Sigmoid colon (tissue), 6 donors: ENCODE measurements at regions not wholly inside any gene's neighbourhood (a gene's known extent, or its start where the extent isn't known, plus 50 kb on each side); places are given as distances from the start of the nearest gene placed in this dataset.

Experiments used
- DNase-seq: peaks from one replicate; pipeline ENCODE4 v3.0.0-alpha.2; 2019
- H3K27ac ChIP-seq, 4 donors: fragments of 200-600 bp; sonication (generic); one replicate each; pipeline ENCODE4 v1.5.1; 2016 to 2019; ENCODE audit warnings: mild to moderate bottlenecking in 1 of 4
- H3K27me3 ChIP-seq, 3 donors: fragments of 200-600 bp; sonication (generic); one replicate each; pipeline ENCODE4 v1.5.1; 2019; ENCODE audit warnings: mild to moderate bottlenecking in 1 of 3
- H3K36me3 ChIP-seq, 4 donors: fragments of 200-600 bp; sonication (generic); one replicate each; pipeline ENCODE4 v1.5.1; 2016 to 2019
- H3K4me1 ChIP-seq, 4 donors: fragments of 200-600 bp; sonication (generic); one replicate each; pipeline ENCODE4 v1.5.1; 2017 to 2019
- H3K4me3 ChIP-seq, 4 donors: fragments of 200-600 bp; sonication (generic); one replicate each; pipeline ENCODE4 v1.5.1; 2017 to 2019; ENCODE audit warnings: mild to moderate bottlenecking in 2 of 4, moderate library complexity in 1 of 4
- H3K9me3 ChIP-seq, 4 donors: fragments of 200-600 bp in 3 of 4; sonication (generic) in 3 of 4; one replicate each; pipeline versions ENCODE4 v1.5.1 to v1.6.1; 2013 to 2019
- EP300 ChIP-seq, 4 donors: sonication (generic); formaldehyde crosslinking; IDR thresholded peaks; one replicate each; pipeline ENCODE4 v1.6.1; 2017; ENCODE audit warnings: antibody characterized with exemption in 4 of 4
- POLR2A ChIP-seq, 2 donors: fragments of 450-650 bp; IDR thresholded peaks; one replicate each; pipeline ENCODE4 v1.6.1; 2016; ENCODE audit warnings: antibody characterized with exemption in 2 of 2, mild to moderate bottlenecking in 2 of 2, moderate library complexity in 2 of 2
- POLR2AphosphoS5 ChIP-seq, 4 donors: sonication (generic); formaldehyde crosslinking; IDR thresholded peaks; one replicate each; pipeline ENCODE4 v1.6.1; 2017; ENCODE audit warnings: antibody characterized with exemption in 4 of 4
- WGBS, 2 donors: extraction: QIAGEN DNeasy Blood & Tissue Kit; methylation state at CpG; one replicate each; pipeline ENCODE4 v1.1.7; 2013; 5-methylcytosine and 5-hydroxymethylcytosine counted together
- intact Hi-C: fragments of 100-400 bp; cut with DNase I; formaldehyde crosslinking; loops from one replicate; pipeline ENCODE4 v1.15.1; 2023
- TF ChIP-seq, protein P1 (sequence below), 4 experiments: fragments of 450-650 bp in 3 of 4; fragments of 200-600 bp in 1 of 4; IDR thresholded peaks; one replicate each; pipeline ENCODE4 v1.5.1; 2016 to 2019; ENCODE audit warnings: antibody characterized with exemption in 4 of 4, mild to moderate bottlenecking in 3 of 4, moderate library complexity in 2 of 4
- donor health status: healthy with polysubstance abuse.
- donor health status: healthy.

DNA sequence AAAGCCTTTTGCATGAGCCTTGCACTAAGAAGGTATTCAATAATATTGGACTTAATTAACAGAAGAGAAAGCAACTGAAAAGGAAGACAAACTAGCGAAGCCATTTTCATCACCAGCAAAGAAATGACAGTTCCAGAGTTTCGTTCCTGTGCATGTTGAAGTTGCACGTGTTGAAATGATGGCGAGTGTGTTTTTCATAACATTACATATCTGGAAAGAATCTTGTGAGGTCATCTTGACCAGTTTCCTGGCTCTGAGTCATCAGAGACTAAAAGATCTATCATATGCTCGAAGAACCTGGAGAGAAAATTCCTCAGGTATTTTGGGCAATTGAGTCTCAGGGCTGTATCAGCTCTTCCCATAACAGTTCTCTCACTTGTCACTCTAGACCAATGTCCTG is 106.2 kb upstream of the MAML3 start:
- Histone ChIP-seq H3K27ac (peak overlapping the region in 1 of 4 donors; percentile 11), H3K27me3 (no peaks in the 10 kb centered on the region), H3K4me1 (peaks cover 0 to 25% (median 18%) of the 10 kb centered on the region in 4 donors), H3K4me3 (no peak overlapping the region), H3K36me3 (no peaks in the 10 kb centered on the region), H3K9me3 (no peaks in the 10 kb centered on the region)
- TF ChIP-seq, protein P1, sequence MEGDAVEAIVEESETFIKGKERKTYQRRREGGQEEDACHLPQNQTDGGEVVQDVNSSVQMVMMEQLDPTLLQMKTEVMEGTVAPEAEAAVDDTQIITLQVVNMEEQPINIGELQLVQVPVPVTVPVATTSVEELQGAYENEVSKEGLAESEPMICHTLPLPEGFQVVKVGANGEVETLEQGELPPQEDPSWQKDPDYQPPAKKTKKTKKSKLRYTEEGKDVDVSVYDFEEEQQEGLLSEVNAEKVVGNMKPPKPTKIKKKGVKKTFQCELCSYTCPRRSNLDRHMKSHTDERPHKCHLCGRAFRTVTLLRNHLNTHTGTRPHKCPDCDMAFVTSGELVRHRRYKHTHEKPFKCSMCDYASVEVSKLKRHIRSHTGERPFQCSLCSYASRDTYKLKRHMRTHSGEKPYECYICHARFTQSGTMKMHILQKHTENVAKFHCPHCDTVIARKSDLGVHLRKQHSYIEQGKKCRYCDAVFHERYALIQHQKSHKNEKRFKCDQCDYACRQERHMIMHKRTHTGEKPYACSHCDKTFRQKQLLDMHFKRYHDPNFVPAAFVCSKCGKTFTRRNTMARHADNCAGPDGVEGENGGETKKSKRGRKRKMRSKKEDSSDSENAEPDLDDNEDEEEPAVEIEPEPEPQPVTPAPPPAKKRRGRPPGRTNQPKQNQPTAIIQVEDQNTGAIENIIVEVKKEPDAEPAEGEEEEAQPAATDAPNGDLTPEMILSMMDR (IDR thresholded peaks at IDR 0.05) = no peak
- TF ChIP-seq POLR2AphosphoS5 (IDR thresholded peaks at IDR 0.05) = peak in 1 of 4 donors; percentile 50
- TF ChIP-seq EP300 (IDR thresholded peaks at IDR 0.05) = peak in 1 of 4 donors; percentile 35
- TF ChIP-seq POLR2A (IDR thresholded peaks at IDR 0.05) = no peak
- intact Hi-C loops = no loop called here
- no peak for DNase-seq
- 86 to 87% methylated on average over 5 of the region's 5 CpGs for WGBS, 2 donors

DNA sequence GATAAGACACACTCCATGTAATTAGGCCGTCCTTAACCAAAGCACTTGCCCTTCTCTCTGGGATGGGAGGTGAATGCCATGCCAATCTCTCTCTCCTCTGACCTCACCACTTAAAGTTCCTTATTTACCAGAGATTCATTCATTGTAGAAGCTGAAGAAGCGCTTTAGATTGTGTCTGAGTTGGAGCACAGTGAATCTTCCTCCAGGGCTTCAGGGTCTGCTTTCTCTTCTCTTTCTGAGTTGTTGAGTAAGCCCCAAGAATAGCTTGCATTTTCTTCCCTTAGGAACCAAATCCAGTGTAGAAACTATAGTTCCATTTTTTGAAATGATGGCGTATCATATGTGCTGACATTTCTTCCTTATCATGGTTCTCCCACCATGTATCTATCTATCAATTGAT is 104.5 kb upstream of the MAML3 start:
- 95 to 96% methylated on average over 3 of the region's 3 CpGs for WGBS, 2 donors
- H3K27me3 ChIP-seq = no peaks in the 10 kb centered on the region
- intact Hi-C loops = loop anchor here (5.0 kb wide), 1 partner anchor 69 kb away; no protein-coding TSS in a partner anchor

DNA sequence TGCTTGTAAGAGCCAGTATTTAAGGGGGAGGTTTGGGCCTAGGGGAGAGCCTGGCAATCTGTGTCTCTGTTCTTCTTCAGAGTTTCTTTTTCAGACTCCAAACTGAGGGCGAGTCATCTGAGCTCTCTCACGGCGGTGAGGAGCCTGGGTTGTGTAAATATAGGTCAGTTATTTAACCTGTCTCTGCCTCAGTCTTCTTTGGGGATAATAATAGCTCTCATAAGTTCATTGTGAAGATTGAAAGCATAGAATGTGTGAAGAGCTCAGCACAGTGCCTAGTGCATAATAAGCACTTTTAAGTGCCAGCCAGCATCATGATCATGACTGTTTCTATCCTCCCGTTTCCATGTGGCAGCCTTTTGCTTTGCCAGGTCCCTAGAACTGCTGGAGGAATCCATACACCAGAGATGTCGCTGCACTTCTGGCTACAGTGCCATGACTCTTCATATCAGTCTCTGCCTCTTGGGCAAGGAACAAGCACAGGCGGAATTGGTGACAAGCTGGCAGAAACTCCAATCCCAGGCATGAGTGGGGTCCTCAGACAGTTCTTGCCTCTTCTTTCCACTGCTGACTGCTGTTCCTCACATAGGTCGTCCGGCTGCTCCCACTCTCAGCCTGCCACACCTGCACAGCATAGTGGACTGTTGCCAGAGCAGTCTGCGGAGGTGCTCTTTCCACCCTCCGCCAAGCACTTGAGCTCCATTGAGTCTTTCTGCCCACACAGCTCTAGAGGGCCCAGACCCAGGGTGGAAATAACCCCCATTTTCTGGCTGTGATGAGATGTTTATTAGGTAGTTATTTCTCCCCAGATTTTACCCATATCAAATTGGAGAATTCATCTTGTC is 103.7 kb upstream of the MAML3 start:
- intact Hi-C loops = loop anchor here (5.0 kb wide), 1 partner anchor 70 kb away; no protein-coding TSS in a partner anchor
- H3K27me3 ChIP-seq = no peaks in the 10 kb centered on the region
- TF ChIP-seq, protein P1 (IDR thresholded peaks at IDR 0.05) = no peak
- TF ChIP-seq POLR2AphosphoS5 (IDR thresholded peaks at IDR 0.05) = peak; percentile 49 to 79 (median 74)
- TF ChIP-seq POLR2A (IDR thresholded peaks at IDR 0.05) = no peak
- TF ChIP-seq EP300 (IDR thresholded peaks at IDR 0.05) = peak in 1 of 4 donors; percentile 17
- no peak overlapping the region for H3K4me3 ChIP-seq
- WGBS, 2 donors = 65 to 80% methylated on average over 10 of the region's 10 CpGs
- H3K27ac ChIP-seq = peak overlapping the region; percentile 35 to 92 (median 78)
- H3K4me1 ChIP-seq = peaks cover 0 to 36% (median 28%) of the 10 kb centered on the region in 4 donors
- no peak for DNase-seq
- no peaks in the 10 kb centered on the region for H3K36me3 ChIP-seq
- no peaks in the 10 kb centered on the region for H3K9me3 ChIP-seq

More for the DNA sequence above, 104.5 kb upstream of the MAML3 start:
- TF ChIP-seq POLR2AphosphoS5 (IDR thresholded peaks at IDR 0.05) = no peak
- no peak for TF ChIP-seq POLR2A (IDR thresholded peaks at IDR 0.05)
- TF ChIP-seq, protein P1 (IDR thresholded peaks at IDR 0.05) = no peak
- TF ChIP-seq EP300 (IDR thresholded peaks at IDR 0.05) = no peak
- Histone ChIP-seq H3K4me3 (no peak overlapping the region), H3K9me3 (no peaks in the 10 kb centered on the region), H3K27ac (peak overlapping the region in 3 of 4 donors; percentile 64 to 92 (median 91)), H3K36me3 (no peaks in the 10 kb centered on the region), H3K4me1 (peaks cover 0 to 30% (median 24%) of the 10 kb centered on the region in 4 donors)
- no peak for DNase-seq

DNA sequence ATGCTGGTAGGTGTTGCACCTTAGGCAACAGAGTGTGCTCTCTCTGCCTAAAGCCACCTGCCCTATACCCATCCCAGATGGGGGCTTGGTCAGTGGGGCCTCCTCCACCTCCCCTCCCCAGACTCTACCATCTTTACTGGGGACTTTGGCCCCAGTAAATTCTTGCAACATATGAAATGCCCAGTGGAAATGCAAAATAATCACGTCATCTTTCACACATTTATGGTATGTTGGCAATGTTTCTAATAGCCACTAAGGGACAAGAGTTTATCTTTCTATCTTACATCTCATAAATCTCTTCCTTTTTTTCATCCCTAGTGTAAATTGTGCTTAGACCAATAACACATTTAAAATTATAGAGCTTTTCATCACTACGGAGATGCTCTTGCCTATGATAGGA is 103.0 kb upstream of the MAML3 start:
- Histone ChIP-seq H3K4me3 (no peak overlapping the region), H3K9me3 (no peaks in the 10 kb centered on the region), H3K27me3 (no peaks in the 10 kb centered on the region), H3K27ac (peak overlapping the region; percentile 35 to 92 (median 78)), H3K36me3 (no peaks in the 10 kb centered on the region), H3K4me1 (peaks cover 0 to 44% (median 36%) of the 10 kb centered on the region in 4 donors)
- WGBS, 2 donors = 26 to 59% methylated on average over 2 of the region's 2 CpGs
- intact Hi-C loops = loop anchor here (5.0 kb wide), 1 partner anchor 70 kb away; no protein-coding TSS in a partner anchor
- TF ChIP-seq, protein P1 (IDR thresholded peaks at IDR 0.05) = no peak
- TF ChIP-seq POLR2A (IDR thresholded peaks at IDR 0.05) (no peak), POLR2AphosphoS5 (IDR thresholded peaks at IDR 0.05) (no peak), EP300 (IDR thresholded peaks at IDR 0.05) (no peak)
- no peak for DNase-seq
